ENCODE measurements at regions not wholly inside any gene's neighbourhood (a gene's known extent, or its start where the extent isn't known, plus 50 kb on each side); places are given as distances from the start of the nearest gene placed in this dataset.

- DNase-seq (ENCODE audit: low read depth), result no peak
Measured at GRCh38 chr22:49482811-49483210, 344.9 kb downstream of the BRD1 start.

GRCh38 chr22:49481659-49482399, 345.8 kb downstream of the BRD1 start:
- DNase-seq (ENCODE audit: low read depth), result no peak

- no peak for DNase-seq (ENCODE audit: low read depth)
Measured at GRCh38 chr22:49480896-49481658, 346.6 kb downstream of the BRD1 start.

DNA sequence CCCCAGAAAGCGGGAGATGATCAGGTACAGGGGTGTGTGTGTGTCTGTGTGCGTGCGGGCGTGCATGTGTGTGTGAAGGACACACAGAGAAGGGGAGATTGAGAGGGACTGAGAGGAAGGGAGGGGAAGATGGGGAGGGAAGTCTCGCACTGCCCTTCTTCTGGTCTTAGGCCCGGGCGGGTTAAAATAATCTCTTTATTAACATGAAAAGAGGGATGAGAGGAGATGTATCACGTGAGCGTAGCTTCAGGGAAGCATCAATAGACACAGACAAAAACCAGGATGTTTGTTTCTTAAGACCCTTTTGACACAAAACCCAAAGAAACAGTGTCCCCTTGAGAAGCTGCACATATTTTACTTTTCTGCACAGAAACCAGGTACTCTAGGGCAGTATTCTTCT, 347.3 kb downstream of the BRD1 start:
- no peak for DNase-seq (ENCODE audit: low read depth)

GRCh38 chr22:49479566-49479965, 348.1 kb downstream of the BRD1 start:
- DNase-seq (ENCODE audit: low read depth), result no peak

DNA sequence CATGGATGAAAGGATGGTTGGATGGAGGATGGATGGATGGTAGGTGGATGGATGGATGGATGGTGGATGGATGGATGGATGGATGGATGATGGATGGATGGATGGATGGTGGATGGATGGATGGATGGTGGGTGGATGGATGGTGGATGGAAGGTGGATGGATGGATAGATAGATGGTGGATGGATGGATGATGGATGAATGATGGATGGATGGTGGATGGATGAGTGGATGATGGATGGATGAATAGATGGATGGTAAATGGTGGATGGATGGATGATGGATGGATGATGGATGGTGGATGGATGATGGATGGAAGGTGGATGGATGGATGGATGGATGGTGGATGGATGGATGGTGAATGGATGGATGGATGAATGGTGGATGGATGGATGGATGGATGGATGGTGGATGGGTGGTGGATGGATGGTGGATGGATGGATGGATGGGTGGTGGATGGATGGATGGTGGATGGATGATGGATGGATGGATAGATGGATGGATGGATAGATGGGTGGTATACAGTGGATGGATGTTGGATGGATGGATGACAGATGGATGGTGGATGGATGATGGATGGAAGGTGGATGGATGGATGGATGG, 350.8 kb downstream of the BRD1 start:
- no peak for DNase-seq (ENCODE audit: low read depth)

DNA sequence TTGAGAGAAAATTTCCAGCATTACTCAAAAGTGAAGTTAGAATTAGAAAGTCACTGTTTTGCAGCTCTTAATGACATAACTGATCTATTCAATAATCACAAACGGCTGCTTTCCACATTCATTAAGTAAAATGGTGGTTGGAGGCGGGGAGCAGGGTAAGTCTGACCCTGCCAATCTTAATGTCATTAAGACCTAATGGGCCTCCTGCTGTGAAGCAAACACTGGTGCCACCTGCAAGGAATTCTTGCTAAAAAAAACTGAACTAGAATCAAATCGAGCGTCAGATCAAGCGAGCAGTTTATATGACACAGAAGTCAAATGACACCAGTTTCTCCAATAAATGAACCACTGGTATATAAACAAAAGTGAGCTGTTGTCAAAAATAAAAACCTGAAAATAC, 351.5 kb downstream of the BRD1 start:
- DNase-seq (ENCODE audit: low read depth), result no peak

GRCh38 chr22:49475253-49475652, 352.4 kb downstream of the BRD1 start:
- no peak for DNase-seq (ENCODE audit: low read depth)

DNA sequence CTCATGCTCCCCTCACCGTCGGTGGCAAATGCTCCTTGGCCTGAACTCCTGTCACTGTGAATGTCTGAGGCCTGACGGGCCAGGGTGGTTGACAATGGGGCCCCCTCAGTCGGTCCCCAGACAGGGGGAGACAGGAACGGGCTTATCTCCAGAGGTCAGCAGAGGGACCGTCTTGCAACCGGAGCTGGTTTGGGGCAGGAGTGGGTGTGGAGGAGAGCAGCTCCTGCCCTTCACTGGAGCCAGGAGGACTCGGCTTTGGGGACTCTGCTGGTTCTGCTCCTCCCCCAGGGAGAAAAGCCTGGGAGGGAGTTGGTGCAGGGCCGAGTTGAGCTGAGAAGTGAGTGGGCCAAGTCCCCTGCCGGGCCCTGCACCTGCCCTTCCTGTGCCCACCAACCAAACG, 354.4 kb downstream of the BRD1 start:
- no peak for DNase-seq (ENCODE audit: low read depth)

GRCh38 chr22:49470741-49471503, 356.8 kb downstream of the BRD1 start:
- no peak for DNase-seq (ENCODE audit: low read depth)

GRCh38 chr22:49469896-49470740, 357.6 kb downstream of the BRD1 start:
- no peak for DNase-seq (ENCODE audit: low read depth)

GRCh38 chr22:49468487-49469198, 359.0 kb downstream of the BRD1 start:
- DNase-seq (ENCODE audit: low read depth), result no peak

GRCh38 chr22:49466878-49467595, 360.6 kb downstream of the BRD1 start:
- no peak for DNase-seq (ENCODE audit: low read depth)

DNA sequence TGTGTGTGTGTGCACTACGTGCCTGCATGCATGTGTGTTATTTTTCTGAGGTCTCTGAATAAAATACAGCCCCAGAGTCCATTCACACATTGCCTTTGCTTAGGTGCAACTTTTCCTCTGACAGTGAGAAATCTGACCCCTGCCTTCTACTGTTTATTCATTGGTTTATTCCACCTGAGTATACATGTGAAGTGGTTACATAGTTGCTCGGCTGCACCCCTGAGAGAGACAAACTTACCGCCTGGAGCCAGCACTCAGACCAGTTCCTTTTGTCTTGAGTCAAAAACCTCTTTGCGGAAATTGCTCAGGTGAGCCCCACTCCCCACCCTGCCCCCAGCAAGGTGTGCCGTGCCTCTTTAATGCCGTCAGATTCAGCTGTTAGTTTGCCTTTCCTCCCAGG, 363.6 kb downstream of the BRD1 start:
- no peak for DNase-seq (ENCODE audit: low read depth)

- DNase-seq (ENCODE audit: low read depth), result no peak
Measured at GRCh38 chr22:49462795-49463194, 364.9 kb downstream of the BRD1 start.

DNA sequence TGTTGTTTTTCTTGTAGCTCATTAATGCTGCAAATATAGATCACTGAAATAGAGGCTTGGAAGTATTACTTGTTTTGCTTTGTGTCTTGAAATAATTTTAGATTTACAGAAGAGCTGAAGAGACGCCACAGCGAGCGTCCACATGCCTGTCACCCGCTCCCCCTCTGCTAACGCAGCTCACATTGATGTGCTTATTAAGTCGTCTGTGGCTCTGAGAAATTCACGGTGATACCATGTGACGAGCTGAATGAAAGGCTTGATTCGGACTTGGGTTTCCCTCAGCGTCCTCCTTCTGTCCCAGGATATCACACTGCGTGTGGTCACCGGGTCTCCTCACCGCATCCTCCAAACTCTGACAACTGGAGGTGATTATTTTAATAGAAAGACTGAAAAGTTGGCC, 365.4 kb downstream of the BRD1 start:
- DNase-seq (ENCODE audit: low read depth), result no peak

- DNase-seq (ENCODE audit: low read depth), result no peak
Measured at GRCh38 chr22:49461674-49462073, 366.0 kb downstream of the BRD1 start.

DNA sequence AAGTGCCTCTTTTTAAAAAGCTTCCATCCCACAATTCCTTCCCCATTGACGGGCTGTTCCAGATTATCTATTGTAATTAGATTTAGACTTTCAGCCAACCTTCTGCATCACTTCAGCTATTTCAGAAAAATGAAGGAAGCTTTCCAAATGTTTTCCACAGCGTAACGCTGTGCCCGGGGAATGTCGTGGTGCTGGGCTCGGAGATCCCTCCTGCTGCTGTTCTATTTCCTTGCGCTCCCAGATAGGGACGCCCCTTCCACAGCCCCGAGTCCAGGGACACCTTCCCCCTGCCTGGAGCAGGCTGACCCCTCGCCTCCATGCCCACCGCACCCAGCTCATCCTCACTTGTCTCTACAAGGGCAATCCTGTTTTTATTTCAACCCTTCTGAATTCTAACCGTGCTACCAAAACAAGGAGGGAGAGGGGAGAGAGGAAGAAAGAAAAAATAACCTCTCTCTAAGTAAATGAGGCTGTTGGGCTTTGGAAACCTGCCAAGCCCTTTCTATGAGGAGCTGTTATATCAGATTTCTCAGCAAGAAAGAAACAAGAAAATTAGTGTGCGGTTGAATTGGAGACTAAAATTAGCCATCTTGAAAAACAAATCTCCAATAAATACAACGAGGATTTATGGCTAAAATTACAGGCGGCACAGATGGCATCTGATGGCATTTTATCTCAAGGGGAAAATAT, 366.9 kb downstream of the BRD1 start:
- DNase-seq (ENCODE audit: low read depth), result no peak

GRCh38 chr22:49460091-49460490, 367.6 kb downstream of the BRD1 start:
- no peak for DNase-seq (ENCODE audit: low read depth)

DNA sequence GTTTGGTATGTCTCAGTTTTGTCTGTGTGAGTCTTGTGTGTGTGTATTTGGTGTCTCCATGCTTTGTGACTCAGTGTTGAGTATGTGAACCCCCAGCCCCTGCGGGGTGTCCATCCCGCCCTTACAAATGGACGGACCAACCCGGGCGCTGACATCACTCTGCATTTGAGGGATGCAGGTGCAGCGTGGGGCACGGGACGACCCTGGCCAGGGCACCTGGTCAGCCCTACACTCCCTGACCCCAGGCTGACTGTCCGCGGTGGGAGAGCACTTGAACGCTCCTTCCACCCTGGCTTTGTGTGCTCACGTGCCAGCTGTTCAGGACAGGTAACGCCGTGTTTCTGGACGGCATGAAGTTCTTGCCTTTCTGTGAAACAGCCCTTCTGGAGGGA, 369.0 kb downstream of the BRD1 start:
- no peak for DNase-seq (ENCODE audit: low read depth)
